Ishikawa (cell line): ENCODE measurements at regions not wholly inside any gene's neighbourhood (a gene's known extent, or its start where the extent isn't known, plus 50 kb on each side); places are given as distances from the start of the nearest gene placed in this dataset.

Experiments
- EP300 ChIP-seq: IDR thresholded peaks from 2 replicates; pipeline ENCODE4 v1.6.1; 2012; ENCODE audit warnings: borderline replicate concordance
- NFIC ChIP-seq: IDR thresholded peaks from 2 replicates; pipeline ENCODE4 v1.6.1; 2012
- TAF1 ChIP-seq: IDR thresholded peaks from 2 replicates; pipeline ENCODE4 v1.6.1; 2012; ENCODE audit warnings: low read depth, mild to moderate bottlenecking
- TCF12 ChIP-seq: IDR thresholded peaks from 2 replicates; pipeline ENCODE4 v1.6.1; 2012; ENCODE audit warnings: low read depth
- YY1 ChIP-seq: IDR thresholded peaks from 2 replicates; pipeline ENCODE4 v1.6.1; 2012; ENCODE audit warnings: low read depth
- ZBTB7A ChIP-seq: IDR thresholded peaks from 2 replicates; pipeline ENCODE4 v1.6.1; 2012; ENCODE audit warnings: low read depth
- TF ChIP-seq, protein P1 (sequence below): IDR thresholded peaks from 2 replicates; pipeline ENCODE4 v1.6.1; 2012

DNA sequence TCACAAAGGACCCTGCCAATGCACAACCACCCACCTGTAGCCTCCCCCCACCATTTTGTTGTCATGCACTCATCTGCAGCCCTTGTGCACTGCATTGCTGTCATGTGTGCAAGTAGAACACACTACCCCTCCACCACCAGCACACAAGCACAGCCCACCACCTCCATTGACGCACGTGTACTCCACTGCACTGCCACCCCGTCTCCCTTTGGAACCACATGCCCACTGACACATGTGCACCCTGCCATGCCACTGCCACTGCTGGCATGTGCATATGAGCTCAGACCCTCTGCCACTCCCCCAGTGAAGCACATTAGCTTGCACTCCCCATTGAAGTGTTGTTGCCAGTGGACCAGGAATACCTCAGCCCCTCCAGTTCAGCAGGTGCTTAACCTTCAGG is 530.3 kb upstream of the ACO1 start:
- TF ChIP-seq NFIC (no peak), YY1 (no peak), ZBTB7A (no peak), TAF1 (no peak), TCF12 (no peak), EP300 (no peak)
- TF ChIP-seq, protein P1, sequence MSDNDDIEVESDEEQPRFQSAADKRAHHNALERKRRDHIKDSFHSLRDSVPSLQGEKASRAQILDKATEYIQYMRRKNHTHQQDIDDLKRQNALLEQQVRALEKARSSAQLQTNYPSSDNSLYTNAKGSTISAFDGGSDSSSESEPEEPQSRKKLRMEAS: no peak
